ENCODE measurements at regions not wholly inside any gene's neighbourhood (a gene's known extent, or its start where the extent isn't known, plus 50 kb on each side); places are given as distances from the start of the nearest gene placed in this dataset.

DNA sequence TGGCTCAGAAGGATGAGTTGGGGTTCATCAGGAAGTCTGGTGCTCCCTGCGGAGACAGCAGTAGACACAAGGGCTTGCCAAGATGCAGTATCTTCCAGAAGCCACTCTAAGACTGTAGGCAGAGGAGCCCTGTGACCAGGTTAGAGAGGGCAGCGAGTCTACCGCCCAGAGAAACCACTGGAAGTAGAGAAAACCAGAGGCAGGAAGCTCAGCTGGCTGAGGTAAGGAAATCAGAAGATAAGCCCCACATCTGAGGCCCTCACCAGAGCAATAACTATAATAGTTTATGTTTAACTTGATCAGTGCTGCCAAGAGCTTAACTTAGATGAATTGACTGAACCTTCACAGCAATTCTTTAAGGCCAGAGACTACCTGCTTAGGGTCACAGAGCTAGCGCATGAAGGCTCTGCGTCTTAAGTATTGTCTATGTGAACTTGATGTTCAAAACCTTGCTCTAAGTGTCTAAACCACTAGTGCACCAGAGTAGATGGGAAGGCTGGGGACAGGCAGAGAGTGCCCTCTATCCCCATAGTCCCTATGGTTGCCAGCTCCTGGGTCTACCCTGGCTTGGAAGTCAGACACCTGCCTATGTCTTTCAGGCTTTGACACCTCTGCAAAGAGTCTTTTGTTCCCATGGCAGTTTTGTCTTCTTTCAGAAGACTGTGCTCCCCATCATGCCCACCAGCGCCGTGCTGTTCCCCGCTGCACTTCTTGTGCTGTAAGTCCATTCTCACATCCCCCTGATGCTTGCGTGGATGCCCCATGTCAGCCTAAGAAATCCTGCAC lies 228.2 kb upstream of the KLF4 start:
- Histone ChIP-seq H3K4me1 (ENCODE audit: insufficient read depth, low read length, poor library complexity, severe bottlenecking) (no peaks in the 10 kb centered on the region), H3K4me2 (ENCODE audit: low read depth, low read length, poor library complexity, severe bottlenecking) (no peak overlapping the region), H3K9ac (ENCODE audit: low read depth, low read length, poor library complexity, severe bottlenecking) (no peak overlapping the region), H3K27me3 (ENCODE audit: insufficient read depth, low read length, poor library complexity, severe bottlenecking) (no peaks in the 10 kb centered on the region), H2AFZ (ENCODE audit: low read length) (no peak overlapping the region), H3K9me3 (ENCODE audit: insufficient read depth, low read depth, low read length) (no peaks in the 10 kb centered on the region; the same call in 1 of the 2 replicates), H3K9me2 (replicated peaks; ENCODE audit: low read depth, low read length) (no peaks in the 10 kb centered on the region), H3F3A (ENCODE audit: low read depth) (no peaks in the 10 kb centered on the region), H3K36me3 (ENCODE audit: insufficient read depth, low read length) (no peaks in the 10 kb centered on the region), H3K79me2 (ENCODE audit: insufficient read depth, low read length) (no peaks in the 10 kb centered on the region), H4K20me1 (ENCODE audit: insufficient read depth, low read length, poor library complexity, severe bottlenecking) (no peaks in the 10 kb centered on the region), H3K4me3 (ENCODE audit: low read length, poor library complexity, severe bottlenecking) (no peak overlapping the region)
- TF ChIP-seq, protein P1, sequence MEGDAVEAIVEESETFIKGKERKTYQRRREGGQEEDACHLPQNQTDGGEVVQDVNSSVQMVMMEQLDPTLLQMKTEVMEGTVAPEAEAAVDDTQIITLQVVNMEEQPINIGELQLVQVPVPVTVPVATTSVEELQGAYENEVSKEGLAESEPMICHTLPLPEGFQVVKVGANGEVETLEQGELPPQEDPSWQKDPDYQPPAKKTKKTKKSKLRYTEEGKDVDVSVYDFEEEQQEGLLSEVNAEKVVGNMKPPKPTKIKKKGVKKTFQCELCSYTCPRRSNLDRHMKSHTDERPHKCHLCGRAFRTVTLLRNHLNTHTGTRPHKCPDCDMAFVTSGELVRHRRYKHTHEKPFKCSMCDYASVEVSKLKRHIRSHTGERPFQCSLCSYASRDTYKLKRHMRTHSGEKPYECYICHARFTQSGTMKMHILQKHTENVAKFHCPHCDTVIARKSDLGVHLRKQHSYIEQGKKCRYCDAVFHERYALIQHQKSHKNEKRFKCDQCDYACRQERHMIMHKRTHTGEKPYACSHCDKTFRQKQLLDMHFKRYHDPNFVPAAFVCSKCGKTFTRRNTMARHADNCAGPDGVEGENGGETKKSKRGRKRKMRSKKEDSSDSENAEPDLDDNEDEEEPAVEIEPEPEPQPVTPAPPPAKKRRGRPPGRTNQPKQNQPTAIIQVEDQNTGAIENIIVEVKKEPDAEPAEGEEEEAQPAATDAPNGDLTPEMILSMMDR (conservative IDR thresholded peaks at IDR 0.05; ENCODE audit: low read length), result no peak

DNA sequence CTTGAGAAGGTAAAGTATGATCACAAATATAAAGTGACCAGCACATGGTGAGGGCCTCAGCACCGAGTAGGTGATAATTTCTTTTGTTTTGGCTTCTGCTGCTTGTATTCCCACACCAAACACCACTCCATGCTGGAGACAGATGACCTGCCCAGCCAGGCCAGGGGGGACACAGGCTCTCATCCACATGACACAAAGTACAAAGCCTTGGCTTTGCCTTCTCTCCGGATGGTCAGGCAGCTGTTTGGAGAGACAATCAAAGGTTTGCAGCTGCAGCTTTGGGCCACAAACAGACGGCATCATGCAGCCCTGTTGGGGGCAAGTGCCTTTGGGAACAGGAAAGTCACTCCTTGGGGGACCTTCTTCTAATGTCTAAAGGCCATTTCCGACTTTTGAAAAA lies 226.2 kb upstream of the KLF4 start:
- Histone ChIP-seq H3F3A (ENCODE audit: low read depth) (no peaks in the 10 kb centered on the region), H3K79me2 (ENCODE audit: insufficient read depth, low read length) (no peaks in the 10 kb centered on the region), H3K4me2 (ENCODE audit: low read depth, low read length, poor library complexity, severe bottlenecking) (no peak overlapping the region), H3K4me1 (ENCODE audit: insufficient read depth, low read length, poor library complexity, severe bottlenecking) (no peaks in the 10 kb centered on the region), H2AFZ (ENCODE audit: low read length) (no peak overlapping the region), H3K4me3 (ENCODE audit: low read length, poor library complexity, severe bottlenecking) (no peak overlapping the region), H3K27me3 (ENCODE audit: insufficient read depth, low read length, poor library complexity, severe bottlenecking) (no peaks in the 10 kb centered on the region), H3K9me3 (ENCODE audit: insufficient read depth, low read depth, low read length) (no peaks in the 10 kb centered on the region), H3K9me2 (replicated peaks; ENCODE audit: low read depth, low read length) (no peaks in the 10 kb centered on the region), H3K9ac (ENCODE audit: low read depth, low read length, poor library complexity, severe bottlenecking) (no peak overlapping the region), H3K36me3 (ENCODE audit: insufficient read depth, low read length) (no peaks in the 10 kb centered on the region), H4K20me1 (ENCODE audit: insufficient read depth, low read length, poor library complexity, severe bottlenecking) (no peaks in the 10 kb centered on the region)
- TF ChIP-seq, protein P1 (conservative IDR thresholded peaks at IDR 0.05; ENCODE audit: low read length), result no peak
- no peak for TF ChIP-seq EZH2phosphoT487 (IDR thresholded peaks at IDR 0.05; ENCODE audit: borderline replicate concordance)

DNA sequence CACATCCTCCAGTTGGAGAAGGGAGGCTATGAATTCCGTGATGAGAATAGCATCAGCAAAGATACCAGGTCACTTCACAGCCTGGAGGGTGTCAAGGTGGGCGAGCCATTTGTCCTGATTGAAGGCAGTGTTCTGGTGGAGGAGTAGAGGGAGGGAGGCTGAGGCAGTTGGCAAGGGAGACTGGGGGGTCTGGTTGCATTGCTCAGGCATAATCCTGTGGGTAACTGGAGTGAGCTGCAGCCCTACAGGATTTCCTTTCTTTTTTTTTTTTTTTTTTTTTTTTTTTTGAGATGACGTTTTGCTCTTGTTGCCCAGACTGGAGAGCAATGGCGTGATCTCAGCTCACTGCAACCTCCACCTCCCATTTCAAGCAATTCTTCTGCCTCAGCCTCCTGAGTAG lies 223.9 kb upstream of the KLF4 start:
- Histone ChIP-seq H3F3A (ENCODE audit: low read depth) (no peaks in the 10 kb centered on the region), H4K20me1 (ENCODE audit: insufficient read depth, low read length, poor library complexity, severe bottlenecking) (no peaks in the 10 kb centered on the region), H3K79me2 (ENCODE audit: insufficient read depth, low read length) (no peaks in the 10 kb centered on the region), H2AFZ (ENCODE audit: low read length) (no peak overlapping the region), H3K4me3 (ENCODE audit: low read length, poor library complexity, severe bottlenecking) (no peak overlapping the region), H3K4me1 (ENCODE audit: insufficient read depth, low read length, poor library complexity, severe bottlenecking) (no peaks in the 10 kb centered on the region), H3K9me3 (ENCODE audit: insufficient read depth, low read depth, low read length) (no peaks in the 10 kb centered on the region), H3K9ac (ENCODE audit: low read depth, low read length, poor library complexity, severe bottlenecking) (no peak overlapping the region), H3K9me2 (replicated peaks; ENCODE audit: low read depth, low read length) (no peaks in the 10 kb centered on the region), H3K4me2 (ENCODE audit: low read depth, low read length, poor library complexity, severe bottlenecking) (no peak overlapping the region), H3K27me3 (ENCODE audit: insufficient read depth, low read length, poor library complexity, severe bottlenecking) (no peaks in the 10 kb centered on the region), H3K36me3 (ENCODE audit: insufficient read depth, low read length) (no peaks in the 10 kb centered on the region)
- no peak for TF ChIP-seq EZH2phosphoT487 (IDR thresholded peaks at IDR 0.05; ENCODE audit: borderline replicate concordance)
- TF ChIP-seq, protein P1 (conservative IDR thresholded peaks at IDR 0.05; ENCODE audit: low read length), result no peak

Measured in Loucy (cell line).